H1 (cell line): ENCODE measurements at regions not wholly inside any gene's neighbourhood (a gene's known extent, or its start where the extent isn't known, plus 50 kb on each side); places are given as distances from the start of the nearest gene placed in this dataset.

Source experiments
- CBX8 ChIP-seq: fragments of 300-800, 300-1000 bp; sonication (generic); IDR thresholded peaks from 2 replicates; pipeline ENCODE4 v1.7.1; 2016; ENCODE audit warnings: low read depth, low read length, borderline replicate concordance
- CEBPB ChIP-seq: IDR thresholded peaks from 2 replicates; pipeline ENCODE4 v1.6.1; 2012; ENCODE audit warnings: low read depth, low read length
- EP300 ChIP-seq, 2 experiments: IDR thresholded peaks; 1 replicate in 1 of 2; 2 replicates in 1 of 2; pipeline ENCODE4 v1.6.1; 2011 to 2012; ENCODE audit warnings: low read depth in 2 of 2, low read length in 2 of 2, mild to moderate bottlenecking in 2 of 2, borderline replicate concordance in 1 of 2, inconsistent platforms in 1 of 2, moderate library complexity in 1 of 2
- POLR2A ChIP-seq, 2 experiments: IDR thresholded peaks; 1 replicate in 1 of 2; 2 replicates in 1 of 2; pipeline ENCODE4 v1.6.1; 2011; ENCODE audit warnings: low read depth in 2 of 2, low read length in 2 of 2, mild to moderate bottlenecking in 2 of 2; ENCODE audit errors: control extremely low read depth in 1 of 2
- YY1 ChIP-seq: IDR thresholded peaks from 2 replicates; pipeline ENCODE4 v1.6.1; 2011; ENCODE audit warnings: low read depth, mild to moderate bottlenecking, low read length
- TF ChIP-seq, protein P1 (sequence below), 3 experiments: IDR thresholded peaks; 1 replicate in 2 of 3; 2 replicates in 1 of 3; pipeline versions ENCODE4 v1.5.1 to v1.6.1; 2011; ENCODE audit warnings: low read length in 3 of 3, mild to moderate bottlenecking in 3 of 3, inconsistent platforms in 2 of 3, low read depth in 1 of 3, moderate library complexity in 1 of 3; ENCODE audit not compliant: insufficient read depth in 1 of 3; ENCODE audit errors: control extremely low read depth in 1 of 3
- TF ChIP-seq, protein P2 (sequence below): IDR thresholded peaks from 2 replicates; pipeline ENCODE4 v1.6.1; 2012; ENCODE audit warnings: inconsistent platforms

DNA sequence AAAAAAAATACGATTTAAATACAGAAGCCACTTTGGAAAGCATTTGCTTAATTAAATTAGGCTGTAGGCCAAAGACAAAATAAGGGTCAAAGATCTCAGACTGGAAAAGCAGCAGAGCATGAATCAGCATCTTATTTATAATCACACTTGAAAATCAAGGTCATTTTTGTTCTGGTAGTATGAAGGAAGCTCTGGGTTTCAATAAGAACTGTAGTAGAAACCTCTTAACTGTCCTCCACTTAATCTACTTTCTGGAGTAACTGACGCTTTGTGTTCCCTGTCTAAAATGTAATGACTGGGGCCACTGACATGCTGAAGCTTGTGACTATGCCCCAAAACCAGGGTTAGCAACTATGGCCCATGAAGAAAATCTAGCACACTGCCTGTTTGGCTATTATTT, 450.7 kb upstream of the ZP4 start:
- no peak for TF ChIP-seq EP300 (IDR thresholded peaks at IDR 0.05; ENCODE audit: borderline replicate concordance in 1 of 2, low read depth in 2 of 2, low read length in 2 of 2)
- TF ChIP-seq, protein P1, sequence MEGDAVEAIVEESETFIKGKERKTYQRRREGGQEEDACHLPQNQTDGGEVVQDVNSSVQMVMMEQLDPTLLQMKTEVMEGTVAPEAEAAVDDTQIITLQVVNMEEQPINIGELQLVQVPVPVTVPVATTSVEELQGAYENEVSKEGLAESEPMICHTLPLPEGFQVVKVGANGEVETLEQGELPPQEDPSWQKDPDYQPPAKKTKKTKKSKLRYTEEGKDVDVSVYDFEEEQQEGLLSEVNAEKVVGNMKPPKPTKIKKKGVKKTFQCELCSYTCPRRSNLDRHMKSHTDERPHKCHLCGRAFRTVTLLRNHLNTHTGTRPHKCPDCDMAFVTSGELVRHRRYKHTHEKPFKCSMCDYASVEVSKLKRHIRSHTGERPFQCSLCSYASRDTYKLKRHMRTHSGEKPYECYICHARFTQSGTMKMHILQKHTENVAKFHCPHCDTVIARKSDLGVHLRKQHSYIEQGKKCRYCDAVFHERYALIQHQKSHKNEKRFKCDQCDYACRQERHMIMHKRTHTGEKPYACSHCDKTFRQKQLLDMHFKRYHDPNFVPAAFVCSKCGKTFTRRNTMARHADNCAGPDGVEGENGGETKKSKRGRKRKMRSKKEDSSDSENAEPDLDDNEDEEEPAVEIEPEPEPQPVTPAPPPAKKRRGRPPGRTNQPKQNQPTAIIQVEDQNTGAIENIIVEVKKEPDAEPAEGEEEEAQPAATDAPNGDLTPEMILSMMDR (IDR thresholded peaks at IDR 0.05; ENCODE audit: control extremely low read depth in 1 of 3, insufficient read depth in 1 of 3, low read depth in 1 of 3, low read length in 3 of 3): no peak
- TF ChIP-seq, protein P2, sequence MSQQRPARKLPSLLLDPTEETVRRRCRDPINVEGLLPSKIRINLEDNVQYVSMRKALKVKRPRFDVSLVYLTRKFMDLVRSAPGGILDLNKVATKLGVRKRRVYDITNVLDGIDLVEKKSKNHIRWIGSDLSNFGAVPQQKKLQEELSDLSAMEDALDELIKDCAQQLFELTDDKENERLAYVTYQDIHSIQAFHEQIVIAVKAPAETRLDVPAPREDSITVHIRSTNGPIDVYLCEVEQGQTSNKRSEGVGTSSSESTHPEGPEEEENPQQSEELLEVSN: no peak
- TF ChIP-seq YY1: no peak
- no peak for TF ChIP-seq POLR2A (IDR thresholded peaks at IDR 0.05; ENCODE audit: control extremely low read depth in 1 of 2, low read depth in 2 of 2, low read length in 2 of 2)
- no peak for TF ChIP-seq CEBPB
- TF ChIP-seq CBX8: no peak
